MM.1S (cell line): ENCODE measurements at regions not wholly inside any gene's neighbourhood (a gene's known extent, or its start where the extent isn't known, plus 50 kb on each side); places are given as distances from the start of the nearest gene placed in this dataset.
"Not testable (repeated sequence)": the region's sequence is repeated elsewhere in the genome, so short reads cannot be mapped to it uniquely, and the experiment has no call there.

Source experiments
- DNase-seq: peaks from one replicate; pipeline ENCODE4 v3.0.0-alpha.2; 2015
- H2AFZ ChIP-seq: fragments of 300-600 bp; sonication (generic); 2 replicates; pipeline ENCODE4 v1.6.0; 2016; ENCODE audit warnings: antibody characterized with exemption, low read length
- H3F3A ChIP-seq: fragments of 300-600 bp; sonication (generic); 2 replicates; pipeline ENCODE4 v1.6.1; 2016; ENCODE audit warnings: mild to moderate bottlenecking, antibody characterized with exemption, low read length, moderate library complexity, mixed read lengths; ENCODE audit not compliant: insufficient read depth
- H3K27ac ChIP-seq: fragments of 300-600 bp; sonication (generic); 2 replicates; pipeline ENCODE4 v1.5.1; 2016; ENCODE audit warnings: mild to moderate bottlenecking, low read length
- H3K27me3 ChIP-seq: fragments of 300-600 bp; sonication (generic); replicated peaks from 2 replicates; pipeline ENCODE4 v1.6.0; 2016; ENCODE audit warnings: low read length; ENCODE audit not compliant: insufficient read depth
- H3K36me3 ChIP-seq: fragments of 300-600 bp; sonication (generic); replicated peaks from 2 replicates; pipeline ENCODE4 v1.6.1; 2016; ENCODE audit warnings: mild to moderate bottlenecking, low read length, mixed read lengths; ENCODE audit not compliant: insufficient read depth
- H3K4me1 ChIP-seq: fragments of 300-600 bp; sonication (generic); 2 replicates; pipeline ENCODE4 v1.6.1; 2016; ENCODE audit warnings: low read length, mixed read lengths
- H3K4me2 ChIP-seq: fragments of 300-600 bp; sonication (generic); 2 replicates; pipeline ENCODE4 v1.6.0; 2016; ENCODE audit warnings: low read depth, low read length
- H3K4me3 ChIP-seq: fragments of 300-600 bp; sonication (generic); 2 replicates; pipeline ENCODE4 v1.5.1; 2016; ENCODE audit warnings: low read length, mixed read lengths
- H3K79me2 ChIP-seq: fragments of 300-600 bp; sonication (generic); 2 replicates; pipeline ENCODE4 v1.6.1; 2016; ENCODE audit warnings: mixed run types, low read length, mixed read lengths
- H3K9ac ChIP-seq: fragments of 300-600 bp; sonication (generic); 2 replicates; pipeline ENCODE4 v1.6.1; 2016; ENCODE audit warnings: low read length, mixed read lengths
- H3K9me2 ChIP-seq: fragments of 300-600 bp; sonication (generic); replicated peaks from 2 replicates; pipeline ENCODE4 v1.6.1; 2016; ENCODE audit warnings: mild to moderate bottlenecking, low read length, mixed read lengths; ENCODE audit not compliant: insufficient read depth
- H3K9me3 ChIP-seq: fragments of 300-600 bp; sonication (generic); replicated peaks from 2 replicates; pipeline ENCODE4 v1.6.1; 2016; ENCODE audit warnings: mild to moderate bottlenecking, low read length, mixed read lengths; ENCODE audit not compliant: insufficient read depth
- H4K20me1 ChIP-seq: fragments of 300-600 bp; sonication (generic); 2 replicates; pipeline ENCODE4 v1.6.1; 2016; ENCODE audit warnings: mild to moderate bottlenecking, low read length, moderate library complexity, mixed read lengths; ENCODE audit not compliant: insufficient read depth
- EZH2 ChIP-seq: fragments of 300-600 bp; sonication (generic); optimal IDR thresholded peaks from 2 replicates; pipeline ENCODE3; 2017; ENCODE audit warnings: low read depth, mild to moderate bottlenecking, antibody characterized with exemption, low read length, mixed read lengths
- EZH2phosphoT487 ChIP-seq: fragments of 300-600 bp; sonication (generic); IDR thresholded peaks from 2 replicates; pipeline ENCODE4 v1.6.1; 2018; ENCODE audit warnings: antibody characterized with exemption, low read length
- TF ChIP-seq, protein P1 (sequence below): fragments of 300-600 bp; sonication (generic); IDR thresholded peaks from 2 replicates; pipeline ENCODE4 v1.5.1; 2016; ENCODE audit warnings: antibody characterized with exemption, low read length, mixed read lengths

DNA sequence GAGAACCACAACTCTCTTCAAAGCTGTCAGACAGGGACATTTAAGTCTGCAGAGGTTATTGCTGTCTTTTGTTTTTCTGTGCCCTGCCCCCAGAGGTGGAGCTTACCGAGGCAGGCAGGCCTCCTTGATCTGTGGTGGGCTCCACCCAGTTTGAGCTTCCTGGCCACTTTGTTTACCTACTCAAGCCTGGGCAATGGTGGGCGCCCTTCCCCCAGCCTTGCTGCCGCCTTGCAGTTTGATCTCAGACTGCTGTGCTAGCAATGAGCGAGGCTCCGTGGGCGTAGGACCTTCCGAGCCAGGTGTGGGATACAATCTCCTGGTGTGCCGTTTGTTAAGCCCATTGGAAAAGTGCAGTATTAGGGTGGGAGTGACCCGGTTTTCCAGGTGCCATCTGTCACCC is 822.1 kb downstream of the KCNMA1 start:
- not testable (repeated sequence) for H3F3A ChIP-seq, H2AFZ ChIP-seq, H3K36me3 ChIP-seq, H3K4me2 ChIP-seq, H3K9me2 ChIP-seq, DNase-seq, H3K9ac ChIP-seq, H3K4me1 ChIP-seq, H4K20me1 ChIP-seq, H3K27me3 ChIP-seq, H3K4me3 ChIP-seq, H3K27ac ChIP-seq, H3K9me3 ChIP-seq, H3K79me2 ChIP-seq

DNA sequence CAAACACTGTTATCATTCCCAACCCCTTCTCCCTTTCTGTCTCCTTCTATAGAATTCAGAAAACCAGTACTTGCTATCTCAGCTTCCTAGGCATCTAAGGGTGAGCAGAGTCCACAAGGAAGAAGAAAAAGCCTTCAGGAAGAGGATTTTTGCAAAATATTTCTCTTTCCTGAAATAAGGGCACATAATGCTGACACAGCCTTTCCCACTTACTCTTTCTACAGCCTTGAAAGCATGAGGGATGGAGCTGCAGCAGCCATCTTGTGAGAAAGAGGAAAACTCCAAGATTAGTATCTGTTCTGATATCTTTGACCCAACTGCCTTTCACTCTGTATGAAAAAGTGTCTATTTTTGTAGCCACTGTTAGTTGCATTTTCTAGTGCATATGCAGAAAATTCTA is 826.2 kb downstream of the KCNMA1 start:
- H4K20me1 ChIP-seq, result no peaks in the 10 kb centered on the region
- no peaks in the 10 kb centered on the region for H3K36me3 ChIP-seq
- no peak overlapping the region for H3K4me3 ChIP-seq
- no peak overlapping the region for H2AFZ ChIP-seq
- TF ChIP-seq, protein P1, sequence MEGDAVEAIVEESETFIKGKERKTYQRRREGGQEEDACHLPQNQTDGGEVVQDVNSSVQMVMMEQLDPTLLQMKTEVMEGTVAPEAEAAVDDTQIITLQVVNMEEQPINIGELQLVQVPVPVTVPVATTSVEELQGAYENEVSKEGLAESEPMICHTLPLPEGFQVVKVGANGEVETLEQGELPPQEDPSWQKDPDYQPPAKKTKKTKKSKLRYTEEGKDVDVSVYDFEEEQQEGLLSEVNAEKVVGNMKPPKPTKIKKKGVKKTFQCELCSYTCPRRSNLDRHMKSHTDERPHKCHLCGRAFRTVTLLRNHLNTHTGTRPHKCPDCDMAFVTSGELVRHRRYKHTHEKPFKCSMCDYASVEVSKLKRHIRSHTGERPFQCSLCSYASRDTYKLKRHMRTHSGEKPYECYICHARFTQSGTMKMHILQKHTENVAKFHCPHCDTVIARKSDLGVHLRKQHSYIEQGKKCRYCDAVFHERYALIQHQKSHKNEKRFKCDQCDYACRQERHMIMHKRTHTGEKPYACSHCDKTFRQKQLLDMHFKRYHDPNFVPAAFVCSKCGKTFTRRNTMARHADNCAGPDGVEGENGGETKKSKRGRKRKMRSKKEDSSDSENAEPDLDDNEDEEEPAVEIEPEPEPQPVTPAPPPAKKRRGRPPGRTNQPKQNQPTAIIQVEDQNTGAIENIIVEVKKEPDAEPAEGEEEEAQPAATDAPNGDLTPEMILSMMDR, result no peak
- TF ChIP-seq EZH2phosphoT487 (no peak), EZH2 (no peak)
- no peaks in the 10 kb centered on the region for H3K27me3 ChIP-seq
- H3K4me1 ChIP-seq, result no peaks in the 10 kb centered on the region
- no peak overlapping the region for H3K4me2 ChIP-seq
- no peaks in the 10 kb centered on the region for H3F3A ChIP-seq
- no peaks in the 10 kb centered on the region for H3K9me3 ChIP-seq
- H3K27ac ChIP-seq, result no peak overlapping the region
- H3K9ac ChIP-seq, result no peak overlapping the region
- DNase-seq, result no peak
- no peaks in the 10 kb centered on the region for H3K9me2 ChIP-seq
- no peaks in the 10 kb centered on the region for H3K79me2 ChIP-seq

DNA sequence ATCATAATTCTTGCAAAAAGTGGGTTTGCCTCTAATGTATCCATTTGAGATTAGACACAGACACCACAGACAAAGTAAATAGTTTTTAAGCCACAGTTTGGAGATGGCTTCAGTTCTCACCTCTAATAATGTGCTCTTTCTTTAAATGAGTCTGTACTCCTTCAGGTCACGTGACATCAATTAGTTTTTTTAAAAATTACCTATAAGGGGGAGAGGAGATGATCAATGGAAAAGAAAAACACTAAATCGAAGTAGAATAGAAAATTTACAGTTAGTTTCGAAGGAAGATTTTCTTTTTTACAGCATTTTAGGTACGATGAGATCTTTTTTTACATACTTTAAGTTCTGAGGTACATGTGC is 849.2 kb downstream of the KCNMA1 start:
- Histone ChIP-seq H2AFZ (no peak overlapping the region), H3K9me2 (no peaks in the 10 kb centered on the region), H3K9me3 (no peaks in the 10 kb centered on the region), H4K20me1 (no peaks in the 10 kb centered on the region), H3K27ac (no peak overlapping the region), H3K9ac (no peak overlapping the region), H3K4me3 (no peak overlapping the region), H3K27me3 (no peaks in the 10 kb centered on the region), H3K79me2 (no peaks in the 10 kb centered on the region), H3K4me1 (no peaks in the 10 kb centered on the region), H3K36me3 (no peaks in the 10 kb centered on the region), H3F3A (no peaks in the 10 kb centered on the region), H3K4me2 (no peak overlapping the region)
- TF ChIP-seq EZH2 (no peak), EZH2phosphoT487 (no peak)
- TF ChIP-seq, protein P1, result no peak
- DNase-seq, result no peak

DNA sequence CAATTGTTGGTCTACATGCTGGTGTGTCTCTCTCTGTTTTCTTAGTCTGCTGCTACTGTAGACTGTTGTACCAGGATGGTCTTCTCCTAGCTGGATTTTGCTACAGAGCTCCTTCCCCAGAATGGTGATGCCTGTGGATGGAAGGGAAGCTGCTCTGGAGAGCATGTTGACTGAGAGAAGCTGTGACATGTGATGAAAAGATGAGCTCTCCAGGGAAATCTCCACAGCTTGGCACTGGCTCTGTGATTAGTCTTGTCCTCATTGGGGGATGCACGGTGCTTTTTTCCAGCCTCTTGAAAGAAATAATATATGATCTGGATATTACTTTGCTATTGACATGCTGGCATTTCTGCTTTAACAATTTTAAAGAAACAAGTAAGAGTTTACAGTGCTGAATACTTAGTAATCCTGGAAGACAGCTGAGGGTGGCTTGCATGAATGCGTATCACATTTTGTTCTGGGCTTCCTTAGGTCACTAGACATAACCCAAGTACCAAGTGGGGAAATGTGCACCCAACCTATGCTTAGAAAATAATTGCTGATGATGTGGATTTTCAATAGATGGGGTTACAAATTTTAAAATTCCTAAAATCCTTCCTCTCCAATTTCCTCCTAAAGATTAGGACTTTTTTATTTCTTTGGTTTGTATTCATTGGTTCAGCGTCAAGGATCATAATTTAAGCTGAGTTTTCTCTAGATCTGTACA is 849.7 kb downstream of the KCNMA1 start:
- no peak overlapping the region for H3K27ac ChIP-seq
- no peaks in the 10 kb centered on the region for H3K27me3 ChIP-seq
- H3K4me3 ChIP-seq, result no peak overlapping the region
- no peaks in the 10 kb centered on the region for H3F3A ChIP-seq
- no peaks in the 10 kb centered on the region for H3K79me2 ChIP-seq
- H3K4me1 ChIP-seq, result no peaks in the 10 kb centered on the region
- no peak overlapping the region for H2AFZ ChIP-seq
- no peak overlapping the region for H3K9ac ChIP-seq
- no peak for DNase-seq
- no peak overlapping the region for H3K4me2 ChIP-seq
- TF ChIP-seq EZH2 (no peak), EZH2phosphoT487 (no peak)
- TF ChIP-seq, protein P1, result no peak
- H3K36me3 ChIP-seq, result no peaks in the 10 kb centered on the region
- H4K20me1 ChIP-seq, result no peaks in the 10 kb centered on the region
- H3K9me3 ChIP-seq, result no peaks in the 10 kb centered on the region
- no peaks in the 10 kb centered on the region for H3K9me2 ChIP-seq
